ENCODE measurements at regions not wholly inside any gene's neighbourhood (a gene's known extent, or its start where the extent isn't known, plus 50 kb on each side); places are given as distances from the start of the nearest gene placed in this dataset.

DNA sequence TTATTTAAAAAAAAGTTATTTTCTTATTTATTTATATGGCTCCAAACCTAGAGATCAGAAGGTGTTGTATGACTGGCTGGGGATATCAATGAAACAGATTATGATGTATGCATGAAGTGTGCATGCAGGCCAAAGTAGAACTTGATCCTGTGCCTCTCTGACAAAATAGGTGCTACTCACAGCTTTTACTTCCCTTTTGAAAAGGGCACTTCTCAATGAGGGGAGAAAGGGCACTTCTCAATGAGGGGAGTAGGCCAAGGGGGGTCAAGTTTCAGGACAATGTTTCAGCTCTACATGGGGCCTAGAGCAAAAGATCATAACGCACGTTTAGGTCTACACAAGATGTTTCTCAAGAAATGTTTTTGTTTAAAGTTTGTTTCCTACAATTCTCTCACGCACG lies 397.5 kb downstream of the ETS1 start:
- ChIA-PET CTCF (no interaction called here), POLR2A (no interaction called here)
- H3K79me2 ChIP-seq (ENCODE audit: control insufficient read depth, insufficient read depth, low read length), result no peaks in the 10 kb centered on the region
- no TSS peak for BruUV-seq (replicated peaks)
- no peaks in the 10 kb centered on the region for H3K9me3 ChIP-seq (replicated peaks; ENCODE audit: control insufficient read depth, insufficient read depth, low read length)
- TF ChIP-seq MYC (IDR thresholded peaks at IDR 0.05; ENCODE audit: low read depth, low read length), result no peak
- TF ChIP-seq, protein P1, sequence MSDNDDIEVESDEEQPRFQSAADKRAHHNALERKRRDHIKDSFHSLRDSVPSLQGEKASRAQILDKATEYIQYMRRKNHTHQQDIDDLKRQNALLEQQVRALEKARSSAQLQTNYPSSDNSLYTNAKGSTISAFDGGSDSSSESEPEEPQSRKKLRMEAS (IDR thresholded peaks at IDR 0.05; ENCODE audit: insufficient read depth, insufficient read length), result no peak
- TF ChIP-seq, protein P2, sequence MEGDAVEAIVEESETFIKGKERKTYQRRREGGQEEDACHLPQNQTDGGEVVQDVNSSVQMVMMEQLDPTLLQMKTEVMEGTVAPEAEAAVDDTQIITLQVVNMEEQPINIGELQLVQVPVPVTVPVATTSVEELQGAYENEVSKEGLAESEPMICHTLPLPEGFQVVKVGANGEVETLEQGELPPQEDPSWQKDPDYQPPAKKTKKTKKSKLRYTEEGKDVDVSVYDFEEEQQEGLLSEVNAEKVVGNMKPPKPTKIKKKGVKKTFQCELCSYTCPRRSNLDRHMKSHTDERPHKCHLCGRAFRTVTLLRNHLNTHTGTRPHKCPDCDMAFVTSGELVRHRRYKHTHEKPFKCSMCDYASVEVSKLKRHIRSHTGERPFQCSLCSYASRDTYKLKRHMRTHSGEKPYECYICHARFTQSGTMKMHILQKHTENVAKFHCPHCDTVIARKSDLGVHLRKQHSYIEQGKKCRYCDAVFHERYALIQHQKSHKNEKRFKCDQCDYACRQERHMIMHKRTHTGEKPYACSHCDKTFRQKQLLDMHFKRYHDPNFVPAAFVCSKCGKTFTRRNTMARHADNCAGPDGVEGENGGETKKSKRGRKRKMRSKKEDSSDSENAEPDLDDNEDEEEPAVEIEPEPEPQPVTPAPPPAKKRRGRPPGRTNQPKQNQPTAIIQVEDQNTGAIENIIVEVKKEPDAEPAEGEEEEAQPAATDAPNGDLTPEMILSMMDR (IDR thresholded peaks at IDR 0.05; ENCODE audit: extremely low read depth in 1 of 2, insufficient read depth in 1 of 2, low read depth in 1 of 2, low read length in 2 of 2), result no peak
- no peak for TF ChIP-seq FOS (IDR thresholded peaks at IDR 0.05; ENCODE audit: borderline replicate concordance, insufficient read depth, low read length)
- no peak for TF ChIP-seq POLR2A (IDR thresholded peaks at IDR 0.05; ENCODE audit: low read depth, low read length)
- no peak for TF ChIP-seq JUN (IDR thresholded peaks at IDR 0.05; ENCODE audit: borderline replicate concordance, insufficient read depth, insufficient read length, low read depth)
- no peak for TF ChIP-seq EZH2 (IDR thresholded peaks at IDR 0.05; ENCODE audit: borderline replicate concordance, low read depth, low read length, severe bottlenecking)
- no peak for TF ChIP-seq GATA2 (IDR thresholded peaks at IDR 0.05; ENCODE audit: insufficient read depth, insufficient read length, low read depth, low read length)
- no peak for TF ChIP-seq POLR2AphosphoS5 (IDR thresholded peaks at IDR 0.05; ENCODE audit: insufficient read depth, low read depth, low read length)
- no peaks in the 10 kb centered on the region for H3K36me3 ChIP-seq (ENCODE audit: control insufficient read depth in 2 of 2, extremely low read depth in 1 of 2, insufficient read depth in 2 of 2, low read length in 2 of 2)
- no peak for DNase-seq (ENCODE audit: low read depth, low spot score)
- intact Hi-C loops (cut with micrococcal nuclease) (loop anchor here (5.0 kb wide), 1 partner anchor 267 kb away; no protein-coding TSS in a partner anchor), dilution Hi-C loops (cut with MboI; ENCODE audit: extremely low pct_ligation_motif_present, low sequenced_read_pairs) (no loop called here)
- H2AFZ ChIP-seq (ENCODE audit: low read depth, low read length), result no peak overlapping the region
- FAIRE-seq, result no peak
- H3K4me3 ChIP-seq (replicated peaks in 1 of 3; ENCODE audit: insufficient read depth in 1 of 3, low read depth in 1 of 3, low read length in 3 of 3), result no peak overlapping the region
- no peaks in the 10 kb centered on the region for H3K27me3 ChIP-seq (ENCODE audit: control insufficient read depth in 2 of 2, insufficient read depth in 2 of 2, low read length in 2 of 2)
- H3K9ac ChIP-seq (replicated peaks; ENCODE audit: extremely low read depth, insufficient read depth, low read length), result no peak overlapping the region
- no peaks in the 10 kb centered on the region for H3K9me1 ChIP-seq (replicated peaks; ENCODE audit: control insufficient read depth, extremely low read depth, insufficient read depth, low read length)
- H3K4me1 ChIP-seq (ENCODE audit: control insufficient read depth, extremely low read depth, insufficient read depth, low read length), result peaks cover 5% of the 10 kb centered on the region
- no peaks in the 10 kb centered on the region for H4K20me1 ChIP-seq (replicated peaks; ENCODE audit: control insufficient read depth, extremely low read depth, insufficient read depth, low read length)
- H3K4me2 ChIP-seq (ENCODE audit: insufficient read depth, low read length), result no peak overlapping the region
- no peak overlapping the region for H3K27ac ChIP-seq (ENCODE audit: insufficient read depth, low read depth, low read length)

All from endothelial cell of umbilical vein (primary cell).